Tibial nerve (tissue), 4 donors: ENCODE measurements at regions not wholly inside any gene's neighbourhood (a gene's known extent, or its start where the extent isn't known, plus 50 kb on each side); places are given as distances from the start of the nearest gene placed in this dataset.

Experiments
- DNase-seq, 2 donors: peaks; one replicate each; pipeline ENCODE4 v3.0.0-alpha.2; 2019; ENCODE audit warnings: low spot score in 2 of 2
- H3K27ac ChIP-seq, 4 donors: fragments of 200-600 bp; sonication (generic) in 3 of 4; one replicate each; pipeline ENCODE4 v1.5.1; 2017 to 2019; ENCODE audit warnings: mild to moderate bottlenecking in 1 of 4
- H3K27me3 ChIP-seq, 2 donors: fragments of 200-600 bp; sonication (generic) in 1 of 2; one replicate each; pipeline versions ENCODE4 v1.5.1 to v1.6.0; 2017 to 2019
- H3K36me3 ChIP-seq, 3 donors: fragments of 200-600 bp; sonication (generic); one replicate each; pipeline ENCODE4 v1.5.1; 2018 to 2019
- H3K4me1 ChIP-seq, 4 donors: fragments of 200-600 bp; sonication (generic) in 3 of 4; one replicate each; pipeline ENCODE4 v1.5.1; 2017 to 2019
- H3K4me3 ChIP-seq, 4 donors: fragments of 200-600 bp; sonication (generic) in 3 of 4; one replicate each; pipeline ENCODE4 v1.5.1; 2017 to 2019; ENCODE audit warnings: mild to moderate bottlenecking in 1 of 4, moderate library complexity in 1 of 4
- H3K9me3 ChIP-seq, 4 donors: fragments of 200-600 bp; sonication (generic) in 3 of 4; one replicate each; pipeline ENCODE4 v1.5.1; 2017 to 2019
- EP300 ChIP-seq, 2 donors: sonication (generic); formaldehyde crosslinking; IDR thresholded peaks; one replicate each; pipeline ENCODE4 v1.6.1; 2017; ENCODE audit warnings: antibody characterized with exemption in 2 of 2, mild to moderate bottlenecking in 1 of 2
- POLR2A ChIP-seq, 2 donors: fragments of 450-650 bp; IDR thresholded peaks; one replicate each; pipeline ENCODE4 v1.6.1; 2017; ENCODE audit warnings: antibody characterized with exemption in 2 of 2, mild to moderate bottlenecking in 2 of 2, moderate library complexity in 2 of 2
- WGBS, 2 donors: methylation state at CpG; one replicate each; pipeline ENCODE4 v1.1.5; 2018; 5-methylcytosine and 5-hydroxymethylcytosine counted together
- TF ChIP-seq, protein P1 (sequence below), 5 experiments: fragments of 200-600 bp in 3 of 5; fragments of 450-650 bp in 2 of 5; sonication (generic) in 3 of 5; IDR thresholded peaks; one replicate each; pipeline ENCODE4 v1.5.1; 2016 to 2019; ENCODE audit warnings: antibody characterized with exemption in 5 of 5, mild to moderate bottlenecking in 3 of 5, moderate library complexity in 2 of 5

GRCh38 chr7:115128154-115128553 lies 206.3 kb downstream of the MDFIC start:
- Histone ChIP-seq H3K4me3 (no peak overlapping the region), H3K27ac (no peak overlapping the region)

DNA sequence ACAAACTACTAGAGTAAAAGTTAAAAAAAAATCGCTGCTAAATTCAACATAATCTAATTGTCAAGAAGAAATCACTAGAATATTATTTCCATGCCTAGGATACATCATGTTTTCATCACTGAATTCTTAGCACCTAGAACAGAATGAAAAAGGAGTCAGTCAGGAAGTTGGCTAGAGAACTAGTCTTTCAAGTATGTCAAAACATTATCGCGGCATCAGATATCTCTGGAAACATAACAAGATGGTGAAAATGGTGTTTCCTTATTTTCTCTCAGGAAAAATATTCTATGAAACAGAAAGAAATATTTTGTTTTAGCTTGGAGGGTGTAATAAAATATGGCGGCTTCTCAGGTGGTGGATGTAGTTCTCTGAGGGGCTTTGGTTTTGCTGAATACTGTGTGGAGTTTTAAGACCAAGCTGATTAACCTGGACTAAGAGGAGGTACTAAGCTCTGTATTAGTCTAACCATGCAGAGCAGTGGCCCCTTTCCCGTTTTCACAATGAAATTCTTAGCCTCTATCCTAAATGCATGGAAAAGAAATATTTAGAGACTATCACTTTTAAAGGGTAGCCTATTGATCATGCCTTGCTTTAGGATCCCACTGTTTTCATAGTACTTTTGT lies 205.6 kb downstream of the MDFIC start:
- Histone ChIP-seq H3K36me3 (no peaks in the 10 kb centered on the region), H3K27ac (no peak overlapping the region), H3K4me3 (no peak overlapping the region), H3K27me3 (no peaks in the 10 kb centered on the region), H3K4me1 (no peaks in the 10 kb centered on the region), H3K9me3 (no peaks in the 10 kb centered on the region)
- TF ChIP-seq EP300 (IDR thresholded peaks at IDR 0.05) (no peak), POLR2A (IDR thresholded peaks at IDR 0.05) (no peak)
- TF ChIP-seq, protein P1, sequence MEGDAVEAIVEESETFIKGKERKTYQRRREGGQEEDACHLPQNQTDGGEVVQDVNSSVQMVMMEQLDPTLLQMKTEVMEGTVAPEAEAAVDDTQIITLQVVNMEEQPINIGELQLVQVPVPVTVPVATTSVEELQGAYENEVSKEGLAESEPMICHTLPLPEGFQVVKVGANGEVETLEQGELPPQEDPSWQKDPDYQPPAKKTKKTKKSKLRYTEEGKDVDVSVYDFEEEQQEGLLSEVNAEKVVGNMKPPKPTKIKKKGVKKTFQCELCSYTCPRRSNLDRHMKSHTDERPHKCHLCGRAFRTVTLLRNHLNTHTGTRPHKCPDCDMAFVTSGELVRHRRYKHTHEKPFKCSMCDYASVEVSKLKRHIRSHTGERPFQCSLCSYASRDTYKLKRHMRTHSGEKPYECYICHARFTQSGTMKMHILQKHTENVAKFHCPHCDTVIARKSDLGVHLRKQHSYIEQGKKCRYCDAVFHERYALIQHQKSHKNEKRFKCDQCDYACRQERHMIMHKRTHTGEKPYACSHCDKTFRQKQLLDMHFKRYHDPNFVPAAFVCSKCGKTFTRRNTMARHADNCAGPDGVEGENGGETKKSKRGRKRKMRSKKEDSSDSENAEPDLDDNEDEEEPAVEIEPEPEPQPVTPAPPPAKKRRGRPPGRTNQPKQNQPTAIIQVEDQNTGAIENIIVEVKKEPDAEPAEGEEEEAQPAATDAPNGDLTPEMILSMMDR (IDR thresholded peaks at IDR 0.05): no peak
- WGBS, 2 donors: 89 to 91% methylated on average over 5 of the region's 5 CpGs
- DNase-seq: no peak

More at GRCh38 chr7:115128154-115128553, 206.3 kb downstream of the MDFIC start:
- TF ChIP-seq, protein P1 (IDR thresholded peaks at IDR 0.05): no peak
- H3K9me3 ChIP-seq: no peaks in the 10 kb centered on the region
- no peaks in the 10 kb centered on the region for H3K27me3 ChIP-seq
- WGBS, 2 donors: 84 to 93% methylated on average over 2 of the region's 2 CpGs
- no peaks in the 10 kb centered on the region for H3K36me3 ChIP-seq
- no peaks in the 10 kb centered on the region for H3K4me1 ChIP-seq
- DNase-seq: no peak

GRCh38 chr7:115125750-115126149 lies 203.9 kb downstream of the MDFIC start:
- Histone ChIP-seq H3K27ac (no peak overlapping the region), H3K4me1 (no peaks in the 10 kb centered on the region), H3K27me3 (no peaks in the 10 kb centered on the region), H3K9me3 (no peaks in the 10 kb centered on the region), H3K4me3 (no peak overlapping the region), H3K36me3 (no peaks in the 10 kb centered on the region)
- DNase-seq: no peak
- no peak for TF ChIP-seq POLR2A (IDR thresholded peaks at IDR 0.05)
- TF ChIP-seq EP300 (IDR thresholded peaks at IDR 0.05): no peak
- TF ChIP-seq, protein P1 (IDR thresholded peaks at IDR 0.05): no peak

GRCh38 chr7:115125312-115125711 lies 203.4 kb downstream of the MDFIC start:
- DNase-seq: no peak
- H3K27ac ChIP-seq: no peak overlapping the region
- WGBS, 2 donors: 89 to 98% methylated on average over 3 of the region's 3 CpGs
- H3K4me1 ChIP-seq: no peaks in the 10 kb centered on the region
- H3K36me3 ChIP-seq: no peaks in the 10 kb centered on the region
- no peaks in the 10 kb centered on the region for H3K27me3 ChIP-seq
- TF ChIP-seq POLR2A (IDR thresholded peaks at IDR 0.05): no peak
- TF ChIP-seq, protein P1 (IDR thresholded peaks at IDR 0.05): no peak
- no peak for TF ChIP-seq EP300 (IDR thresholded peaks at IDR 0.05)
- no peak overlapping the region for H3K4me3 ChIP-seq
- H3K9me3 ChIP-seq: no peaks in the 10 kb centered on the region

DNA sequence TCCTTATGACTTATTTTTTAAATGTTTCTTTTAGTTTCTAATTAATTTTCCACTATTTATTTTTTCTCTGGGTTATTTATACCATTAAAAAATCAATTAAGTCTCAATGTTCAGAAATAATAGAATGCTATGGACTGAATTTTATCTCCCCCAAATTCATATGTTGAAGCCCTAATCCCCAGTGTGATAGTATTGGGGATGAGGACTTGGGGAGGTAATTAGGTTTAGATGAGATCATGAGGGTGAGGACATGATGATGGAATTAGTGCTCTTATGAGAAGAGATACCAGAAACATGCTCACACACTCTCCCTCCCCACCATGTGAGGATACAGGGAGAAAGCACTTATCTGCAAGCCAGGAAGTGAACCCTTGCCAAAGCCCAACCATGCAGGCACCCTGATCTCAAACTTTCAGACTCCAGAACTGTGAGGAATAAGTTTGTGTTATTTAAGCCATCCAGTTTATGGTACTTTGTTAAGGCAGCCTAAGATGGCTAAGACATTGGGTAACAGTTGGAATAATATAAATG lies 202.6 kb downstream of the MDFIC start:
- H3K36me3 ChIP-seq: no peaks in the 10 kb centered on the region
- DNase-seq: no peak
- TF ChIP-seq, protein P1 (IDR thresholded peaks at IDR 0.05): no peak
- TF ChIP-seq EP300 (IDR thresholded peaks at IDR 0.05) (no peak), POLR2A (IDR thresholded peaks at IDR 0.05) (no peak)
- H3K9me3 ChIP-seq: no peaks in the 10 kb centered on the region
- no peaks in the 10 kb centered on the region for H3K4me1 ChIP-seq
- no peak overlapping the region for H3K27ac ChIP-seq
- H3K4me3 ChIP-seq: no peak overlapping the region
- no peaks in the 10 kb centered on the region for H3K27me3 ChIP-seq
